Neuronal stem cell (in vitro differentiated cells): ENCODE measurements at regions not wholly inside any gene's neighbourhood (a gene's known extent, or its start where the extent isn't known, plus 50 kb on each side); places are given as distances from the start of the nearest gene placed in this dataset.
"Not testable (repeated sequence)": the region's sequence is repeated elsewhere in the genome, so short reads cannot be mapped to it uniquely, and the experiment has no call there.

Experiments used
- DNase-seq: peaks from one replicate; pipeline ENCODE4 v3.0.0-alpha.2; 2013; ENCODE audit warnings: low spot score
- H2AFZ ChIP-seq: one replicate; pipeline ENCODE4 v1.6.1; 2013; ENCODE audit warnings: mild to moderate bottlenecking, low read length, inconsistent platforms
- H2AK5ac ChIP-seq: 2 replicates; pipeline ENCODE4 v1.6.1; 2013; ENCODE audit warnings: low read depth, mild to moderate bottlenecking, inconsistent platforms, low read length, moderate library complexity, mixed read lengths
- H2BK120ac ChIP-seq: 2 replicates; pipeline ENCODE4 v1.6.1; 2013; ENCODE audit warnings: low read depth, mild to moderate bottlenecking, inconsistent platforms, low read length, moderate library complexity, mixed read lengths
- H2BK12ac ChIP-seq: one replicate; pipeline ENCODE4 v1.6.1; 2013; ENCODE audit warnings: low read length, inconsistent platforms
- H2BK15ac ChIP-seq: 2 replicates; pipeline ENCODE4 v1.6.1; 2013; ENCODE audit warnings: mild to moderate bottlenecking, low read length, inconsistent platforms, mixed read lengths
- H2BK5ac ChIP-seq: one replicate; pipeline ENCODE4 v1.6.1; 2013; ENCODE audit warnings: inconsistent platforms, mild to moderate bottlenecking, low read length, moderate library complexity
- H3K14ac ChIP-seq: one replicate; pipeline ENCODE4 v1.6.1; 2013; ENCODE audit warnings: low read length, inconsistent platforms
- H3K18ac ChIP-seq: 2 replicates; pipeline ENCODE4 v1.6.1; 2013; ENCODE audit warnings: low read length, inconsistent platforms
- H3K23ac ChIP-seq: 2 replicates; pipeline ENCODE4 v1.6.1; 2013; ENCODE audit warnings: low read depth, mild to moderate bottlenecking, mixed read lengths, low read length, inconsistent platforms; ENCODE audit not compliant: poor library complexity
- H3K27ac ChIP-seq: replicated peaks from 3 replicates; pipeline ENCODE4 v1.5.1; 2013; ENCODE audit warnings: low read length, inconsistent platforms
- H3K27me3 ChIP-seq, 3 experiments: 2 replicates each; pipeline ENCODE4 v1.6.1; 2013; ENCODE audit warnings: low read length in 3 of 3, mild to moderate bottlenecking in 2 of 3, inconsistent platforms in 1 of 3, low read depth in 1 of 3, mixed read lengths in 1 of 3, moderate library complexity in 1 of 3; ENCODE audit not compliant: control insufficient read depth in 3 of 3, insufficient read depth in 3 of 3
- H3K36me3 ChIP-seq, 2 donors: replicated peaks in 1 of 2; 2 replicates each; pipeline ENCODE4 v1.6.1; 2013; ENCODE audit warnings: low read length in 2 of 2; ENCODE audit not compliant: control insufficient read depth in 2 of 2, insufficient read depth in 2 of 2
- H3K4ac ChIP-seq: 2 replicates; pipeline ENCODE4 v1.6.1; 2013; ENCODE audit warnings: inconsistent platforms, mild to moderate bottlenecking, low read length, moderate library complexity
- H3K4me1 ChIP-seq, 2 donors: 1 replicate in 1 of 2; 2 replicates in 1 of 2; pipeline ENCODE4 v1.6.1; 2013; ENCODE audit warnings: low read length in 2 of 2, low read depth in 1 of 2; ENCODE audit not compliant: control insufficient read depth in 2 of 2, insufficient read depth in 1 of 2
- H3K4me2 ChIP-seq: one replicate; pipeline ENCODE4 v1.6.1; 2013; ENCODE audit warnings: mild to moderate bottlenecking, low read length, inconsistent platforms; ENCODE audit not compliant: insufficient read depth, poor library complexity, severe bottlenecking
- H3K4me3 ChIP-seq, 2 donors: 2 replicates each; pipeline ENCODE4 v1.5.1; 2013; ENCODE audit warnings: low read length in 2 of 2, mild to moderate bottlenecking in 2 of 2, inconsistent platforms in 1 of 2, moderate library complexity in 1 of 2
- H3K79me1 ChIP-seq: one replicate; pipeline ENCODE4 v1.6.1; 2013; ENCODE audit warnings: low read depth, mild to moderate bottlenecking, inconsistent platforms, low read length, moderate library complexity
- H3K9ac ChIP-seq: one replicate; pipeline ENCODE4 v1.6.1; 2013; ENCODE audit warnings: mild to moderate bottlenecking, low read depth, low read length, inconsistent platforms; ENCODE audit not compliant: poor library complexity
- H3K9me3 ChIP-seq, 2 donors: replicated peaks in 1 of 2; 2 replicates each; pipeline versions ENCODE3 to v1.6.1; 2013; ENCODE audit warnings: low read length in 2 of 2, mild to moderate bottlenecking in 2 of 2, inconsistent platforms in 1 of 2, low read depth in 1 of 2, mixed read lengths in 1 of 2, moderate library complexity in 1 of 2; ENCODE audit not compliant: control insufficient read depth in 2 of 2, insufficient read depth in 1 of 2
- H4K8ac ChIP-seq: one replicate; pipeline ENCODE4 v1.6.1; 2013; ENCODE audit warnings: low read depth, mild to moderate bottlenecking, inconsistent platforms, low read length, moderate library complexity
- H4K91ac ChIP-seq: one replicate; pipeline ENCODE4 v1.6.1; 2013; ENCODE audit warnings: low read length, low read depth, mild to moderate bottlenecking, inconsistent platforms; ENCODE audit not compliant: poor library complexity
- WGBS, 2 donors: extraction: QIAGEN DNeasy Blood & Tissue Kit; methylation state at CpG; one replicate each; pipeline ENCODE4 v1.1.7; 2013; ENCODE audit warnings: missing lambda C conversion rate in 2 of 2, mixed read lengths in 1 of 2; ENCODE audit not compliant: insufficient read length in 2 of 2, insufficient replicate concordance in 1 of 2; ENCODE audit errors: extremely low coverage in 2 of 2; 5-methylcytosine and 5-hydroxymethylcytosine counted together

DNA sequence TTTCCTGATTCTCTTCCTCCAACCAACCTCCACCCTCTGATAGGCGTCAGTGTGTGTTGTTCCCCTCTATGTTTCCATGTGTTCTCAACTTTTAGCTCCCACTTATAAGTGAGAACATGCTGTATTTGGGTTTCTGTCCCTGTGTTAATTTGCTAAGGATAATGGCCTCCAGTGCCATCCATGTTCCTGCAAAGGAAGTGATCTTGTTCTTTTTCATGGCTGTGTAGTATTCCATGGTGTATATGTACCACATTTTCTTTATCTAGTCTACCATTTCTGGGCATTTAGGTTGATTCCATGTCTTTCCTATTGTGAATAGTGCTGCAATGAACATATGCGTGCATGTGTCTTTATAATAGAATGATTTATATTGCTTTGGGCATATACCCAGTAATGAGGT is 107.1 kb upstream of the CPHXL start:
- not testable (repeated sequence) for H3K36me3 ChIP-seq, H3K4ac ChIP-seq, H3K9me3 ChIP-seq

DNA sequence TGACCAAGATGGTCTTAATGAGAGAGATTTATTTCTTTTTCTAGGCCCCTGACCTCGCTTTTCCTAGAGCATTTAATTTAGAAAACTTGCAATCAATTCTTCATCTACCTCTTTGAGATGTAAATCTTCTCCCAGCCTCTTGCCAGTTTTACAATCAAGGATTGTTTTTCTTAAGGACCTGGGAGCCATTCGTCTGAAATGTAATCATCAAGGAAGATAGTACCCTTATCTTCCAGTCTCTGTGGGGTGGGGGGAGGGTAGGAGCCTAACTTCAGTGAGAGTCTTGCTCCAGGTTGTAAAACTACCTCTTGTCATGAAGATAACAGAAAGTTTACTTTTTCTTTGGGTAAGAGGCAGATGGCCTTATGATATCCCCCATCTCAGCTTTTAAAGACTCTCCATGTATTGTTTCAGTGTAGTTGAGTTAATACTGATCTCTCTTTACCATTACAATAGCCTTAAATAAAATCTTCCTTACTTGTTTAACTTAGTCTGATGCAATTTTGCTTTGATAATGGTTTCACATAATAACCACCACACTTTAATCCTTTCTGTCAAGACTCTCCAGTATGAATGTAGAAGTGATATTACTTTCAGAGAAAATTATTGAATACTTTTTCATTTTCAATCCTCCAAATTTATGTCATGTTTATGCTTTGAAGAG is 110.2 kb upstream of the CPHXL start:
- no peak overlapping the region for H4K8ac ChIP-seq
- no peaks in the 10 kb centered on the region for H3K4me1 ChIP-seq
- no peak overlapping the region for H3K14ac ChIP-seq
- no peak overlapping the region for H3K27ac ChIP-seq
- no peak overlapping the region for H3K4ac ChIP-seq
- H3K36me3 ChIP-seq = no peaks in the 10 kb centered on the region
- WGBS, 2 donors = no CpG with 5 or more reads among the region's 2 CpGs
- H3K4me3 ChIP-seq = no peak overlapping the region
- H2BK120ac ChIP-seq = no peak overlapping the region
- H3K18ac ChIP-seq = no peak overlapping the region
- H3K27me3 ChIP-seq = no peaks in the 10 kb centered on the region
- H3K79me1 ChIP-seq = no peaks in the 10 kb centered on the region
- no peak overlapping the region for H2AK5ac ChIP-seq
- H2AFZ ChIP-seq = no peak overlapping the region
- no peak overlapping the region for H2BK5ac ChIP-seq
- H3K9ac ChIP-seq = no peak overlapping the region
- no peak overlapping the region for H3K23ac ChIP-seq
- no peak overlapping the region for H4K91ac ChIP-seq
- H3K9me3 ChIP-seq = no peaks in the 10 kb centered on the region
- no peak overlapping the region for H2BK15ac ChIP-seq
- no peak overlapping the region for H2BK12ac ChIP-seq
- DNase-seq = no peak
- H3K4me2 ChIP-seq = no peak overlapping the region

More for the DNA sequence above, 107.1 kb upstream of the CPHXL start:
- not testable (repeated sequence) for H2BK5ac ChIP-seq, H2AFZ ChIP-seq, H3K23ac ChIP-seq, H3K14ac ChIP-seq, H2BK120ac ChIP-seq, H3K4me3 ChIP-seq, H2BK12ac ChIP-seq, H4K91ac ChIP-seq, H3K27ac ChIP-seq, H3K4me2 ChIP-seq, H2BK15ac ChIP-seq, H3K9ac ChIP-seq, H3K18ac ChIP-seq, DNase-seq, H3K4me1 ChIP-seq, H2AK5ac ChIP-seq, H4K8ac ChIP-seq, H3K79me1 ChIP-seq, H3K27me3 ChIP-seq
- no CpG with 5 or more reads among the region's 2 CpGs for WGBS, 2 donors

DNA sequence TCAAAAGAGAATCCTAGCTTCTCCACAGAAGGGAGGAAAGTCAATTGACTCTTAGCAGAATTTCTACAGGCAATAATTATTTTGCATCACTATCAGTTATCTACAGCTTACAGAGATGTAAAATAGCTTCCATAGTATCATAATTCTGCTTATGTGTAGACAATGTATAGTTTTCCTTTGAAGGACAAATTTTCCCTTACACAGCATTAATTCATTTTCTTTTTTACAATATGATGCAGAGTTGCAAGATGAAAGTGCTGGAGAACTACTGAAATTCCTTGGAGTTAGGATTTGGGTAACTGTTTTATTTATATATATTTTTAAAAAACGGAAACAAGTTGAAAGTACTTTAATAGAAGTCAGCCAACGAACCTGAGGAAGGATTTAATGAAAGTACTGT is 111.0 kb upstream of the CPHXL start:
- Histone ChIP-seq H3K14ac (no peak overlapping the region), H2BK5ac (no peak overlapping the region), H2BK120ac (no peak overlapping the region), H3K36me3 (no peaks in the 10 kb centered on the region), H3K4me1 (no peaks in the 10 kb centered on the region), H3K9ac (no peak overlapping the region), H3K27me3 (no peaks in the 10 kb centered on the region), H3K18ac (no peak overlapping the region), H3K4ac (no peak overlapping the region), H4K91ac (no peak overlapping the region), H2AFZ (no peak overlapping the region), H3K4me3 (no peak overlapping the region), H2BK12ac (no peak overlapping the region), H3K79me1 (no peaks in the 10 kb centered on the region), H2AK5ac (no peak overlapping the region), H2BK15ac (no peak overlapping the region), H3K27ac (no peak overlapping the region), H3K4me2 (no peak overlapping the region), H4K8ac (no peak overlapping the region), H3K23ac (no peak overlapping the region), H3K9me3 (no peaks in the 10 kb centered on the region)
- no CpG with 5 or more reads among the region's 2 CpGs for WGBS, 2 donors
- DNase-seq = no peak

GRCh38 chr16:75837681-75838080 is 111.4 kb upstream of the CPHXL start:
- Histone ChIP-seq H3K27me3 (no peaks in the 10 kb centered on the region), H4K91ac (no peak overlapping the region), H2BK15ac (no peak overlapping the region), H3K9me3 (no peaks in the 10 kb centered on the region), H3K9ac (no peak overlapping the region), H3K18ac (no peak overlapping the region), H2BK120ac (no peak overlapping the region), H3K4ac (no peak overlapping the region), H3K14ac (no peak overlapping the region), H3K4me2 (no peak overlapping the region), H2BK12ac (no peak overlapping the region), H2AFZ (no peak overlapping the region), H3K79me1 (no peaks in the 10 kb centered on the region), H4K8ac (no peak overlapping the region), H2AK5ac (no peak overlapping the region), H3K36me3 (no peaks in the 10 kb centered on the region), H2BK5ac (no peak overlapping the region), H3K4me3 (no peak overlapping the region), H3K27ac (no peak overlapping the region), H3K23ac (no peak overlapping the region), H3K4me1 (no peaks in the 10 kb centered on the region)
- WGBS, 2 donors = no CpG with 5 or more reads among the region's 2 CpGs
- no peak for DNase-seq
